ENCODE measurements at regions not wholly inside any gene's neighbourhood (a gene's known extent, or its start where the extent isn't known, plus 50 kb on each side); places are given as distances from the start of the nearest gene placed in this dataset.

DNA sequence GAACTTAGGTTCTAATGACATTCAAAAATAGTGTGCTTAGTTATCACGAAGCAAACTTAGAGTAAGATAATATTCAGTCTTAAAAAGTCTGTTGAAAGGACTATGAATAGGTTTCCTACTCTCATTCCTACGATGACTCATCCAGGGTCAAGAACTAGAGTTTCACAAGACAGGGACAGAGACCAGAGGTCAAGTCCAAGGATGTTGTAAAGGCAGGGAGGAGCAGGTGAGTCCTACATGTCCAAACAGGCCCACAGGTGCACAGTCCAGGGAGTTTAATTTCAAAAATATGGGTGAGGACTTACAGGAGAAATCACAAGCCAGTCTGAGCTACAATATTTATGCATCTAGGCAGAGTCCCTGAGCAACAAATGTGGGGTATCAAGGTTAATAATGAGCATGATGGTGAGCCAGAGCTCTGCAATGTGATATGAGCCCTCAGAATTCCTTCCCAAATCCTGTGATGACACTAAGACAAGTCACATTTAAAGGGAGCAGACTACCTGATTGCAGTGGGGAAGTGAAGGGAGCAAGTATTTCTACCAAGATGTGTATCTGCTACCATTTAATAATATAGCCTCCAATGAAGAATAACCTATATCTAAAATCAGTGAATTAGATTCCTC lies 100.0 kb upstream of the NRIP1 start:
- no peak for TF ChIP-seq POLR2AphosphoS5 (IDR thresholded peaks at IDR 0.05; ENCODE audit: low read depth, low read length)
- no peak for TF ChIP-seq POLR2A (IDR thresholded peaks at IDR 0.05; ENCODE audit: low read depth, low read length)
- TF ChIP-seq TAF1 (IDR thresholded peaks at IDR 0.05; ENCODE audit: low read depth, low read length), result no peak
